Neural crest cell (in vitro differentiated cells): ENCODE measurements at regions not wholly inside any gene's neighbourhood (a gene's known extent, or its start where the extent isn't known, plus 50 kb on each side); places are given as distances from the start of the nearest gene placed in this dataset.

Source experiments
- DNase-seq: peaks from one replicate; pipeline ENCODE4 v3.0.0; 2021; ENCODE audit warnings: low read depth, mixed read lengths, low spot score
- H3K27ac Mint-ChIP-seq: one replicate; pipeline ENCODE4 v1.8.0; 2021; ENCODE audit warnings: mild to moderate bottlenecking, mixed read lengths; ENCODE audit not compliant: unreplicated experiment
- H3K27me3 Mint-ChIP-seq: 2 replicates; pipeline ENCODE4 v1.8.0; 2021; ENCODE audit warnings: low read depth, mild to moderate bottlenecking, mixed read lengths
- H3K36me3 Mint-ChIP-seq: 2 replicates; pipeline ENCODE4 v1.8.0; 2021; ENCODE audit warnings: low read depth, mild to moderate bottlenecking, mixed read lengths
- H3K4me1 Mint-ChIP-seq: 2 replicates; pipeline ENCODE4 v1.8.0; 2021; ENCODE audit warnings: mixed read lengths
- H3K4me3 Mint-ChIP-seq: one replicate; pipeline ENCODE4 v1.8.0; 2021; ENCODE audit warnings: mild to moderate bottlenecking, mixed read lengths
- H3K9me3 Mint-ChIP-seq: 2 replicates; pipeline ENCODE4 v1.8.0; 2021; ENCODE audit warnings: mixed read lengths
- CTCF ChIP-seq: fragments of 200-600 bp; sonication (generic); conservative IDR thresholded peaks from 2 replicates; pipeline ENCODE4 v1.5.0; 2021; ENCODE audit warnings: antibody characterized with exemption, mild to moderate bottlenecking

DNA sequence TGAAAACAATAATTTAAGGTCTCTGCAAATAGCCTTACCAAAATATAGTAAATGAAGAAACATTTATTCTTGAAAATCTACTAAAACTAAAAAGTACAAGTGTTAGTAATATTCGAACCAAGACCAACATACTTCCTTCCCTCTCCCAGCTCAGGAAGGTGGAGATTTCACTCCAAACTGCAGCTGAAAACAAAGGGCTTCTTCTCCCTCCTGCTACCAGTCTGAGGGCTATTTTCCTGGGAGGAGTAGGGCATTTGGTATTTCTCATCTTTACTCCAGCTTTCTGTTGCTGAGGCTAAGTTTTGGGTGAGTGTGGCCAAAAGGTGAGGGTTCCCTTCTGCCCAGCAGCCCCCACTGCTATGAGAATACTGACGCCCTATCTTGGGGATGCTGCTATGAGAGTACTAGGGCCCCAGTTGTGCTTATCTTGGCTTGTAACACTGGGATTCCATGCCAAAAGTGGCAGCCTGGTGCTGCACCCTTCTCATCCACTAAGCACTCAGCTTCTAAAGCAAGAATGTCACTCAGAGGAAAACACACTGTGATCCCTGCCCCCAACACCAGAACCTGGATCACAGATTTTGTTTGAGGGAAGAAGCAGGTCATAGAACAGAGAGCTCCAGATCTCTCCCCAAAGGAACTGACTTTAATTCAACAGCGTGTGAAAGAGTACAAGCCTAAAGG lies 130.7 kb upstream of the KLF7 start:
- Mint-ChIP-seq H3K27me3 (no peaks in the 10 kb centered on the region), H3K4me1 (no peaks in the 10 kb centered on the region), H3K9me3 (peaks cover 8% of the 10 kb centered on the region), H3K36me3 (no peaks in the 10 kb centered on the region), H3K4me3 (no peak overlapping the region), H3K27ac (no peak overlapping the region)
- TF ChIP-seq CTCF, result no peak
- no peak for DNase-seq

- Mint-ChIP-seq H3K27me3 (no peaks in the 10 kb centered on the region), H3K4me3 (no peak overlapping the region), H3K9me3 (peaks cover 5% of the 10 kb centered on the region), H3K36me3 (no peaks in the 10 kb centered on the region), H3K27ac (no peak overlapping the region), H3K4me1 (no peaks in the 10 kb centered on the region)
- DNase-seq, result no peak
- no peak for TF ChIP-seq CTCF
These were observed 135.1 kb upstream of the KLF7 start for GRCh38 chr2:207300817-207301216.

DNA sequence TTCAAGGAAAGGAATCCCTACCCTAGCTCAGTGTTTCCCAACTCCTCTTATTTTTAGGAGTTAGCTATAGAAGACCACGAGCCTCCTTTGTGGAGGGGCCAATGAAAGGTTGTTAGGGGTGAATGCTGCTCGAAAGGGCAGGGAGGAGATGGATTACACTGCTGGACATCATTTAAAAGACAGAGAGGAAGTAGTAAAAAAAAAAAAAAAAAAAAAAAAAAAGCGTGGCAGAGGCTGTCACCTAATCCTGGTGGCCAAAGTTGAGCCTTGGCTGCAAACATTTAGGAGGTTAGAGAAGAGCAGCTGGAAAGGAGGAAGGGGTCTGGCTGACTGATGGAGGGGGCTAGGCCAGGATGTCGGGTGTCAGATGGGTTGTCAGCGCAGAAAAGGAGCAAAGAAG lies 139.0 kb upstream of the KLF7 start:
- Mint-ChIP-seq H3K27ac (no peak overlapping the region), H3K36me3 (no peaks in the 10 kb centered on the region), H3K4me1 (no peaks in the 10 kb centered on the region), H3K27me3 (no peaks in the 10 kb centered on the region), H3K4me3 (no peak overlapping the region), H3K9me3 (peaks cover 5% of the 10 kb centered on the region)
- no peak for DNase-seq
- TF ChIP-seq CTCF, result no peak

GRCh38 chr2:207308519-207309224 lies 142.9 kb upstream of the KLF7 start:
- H3K9me3 Mint-ChIP-seq, result no peaks in the 10 kb centered on the region
- no peak overlapping the region for H3K4me3 Mint-ChIP-seq
- no peak overlapping the region for H3K27ac Mint-ChIP-seq
- peaks cover 9% of the 10 kb centered on the region for H3K4me1 Mint-ChIP-seq
- DNase-seq, result no peak
- H3K36me3 Mint-ChIP-seq, result no peaks in the 10 kb centered on the region
- no peak for TF ChIP-seq CTCF
- no peaks in the 10 kb centered on the region for H3K27me3 Mint-ChIP-seq

DNA sequence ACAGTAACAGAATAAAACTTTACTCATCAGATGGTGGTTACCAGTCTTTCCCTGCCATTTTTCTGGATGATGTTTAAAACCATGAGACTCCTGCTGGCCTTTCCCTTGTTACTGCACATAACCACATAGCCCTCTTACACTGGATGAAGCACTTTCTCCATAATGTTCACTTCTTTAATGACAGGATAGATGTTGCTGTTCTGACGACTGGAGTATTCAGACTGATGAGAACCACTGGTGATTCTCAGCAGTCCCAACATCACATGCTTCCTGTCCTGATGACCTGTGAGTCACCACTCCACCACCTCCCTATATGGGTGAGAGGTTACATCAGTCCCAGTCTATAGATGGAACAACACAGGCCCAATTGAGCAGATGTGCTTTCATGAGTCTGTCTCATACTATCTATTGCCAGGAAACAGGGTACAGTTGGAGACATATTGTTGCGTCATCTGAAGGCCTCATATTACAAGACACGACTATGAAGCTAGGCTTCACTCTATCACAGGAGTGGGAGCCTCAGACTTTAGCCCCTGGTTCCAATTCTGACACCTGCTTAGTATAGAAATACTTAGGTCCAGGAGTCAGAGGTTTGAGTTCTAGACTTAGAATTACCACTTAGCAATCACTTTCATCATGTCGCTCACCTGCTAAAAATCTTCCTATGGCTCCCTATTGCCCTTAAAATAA lies 145.7 kb upstream of the KLF7 start:
- H3K9me3 Mint-ChIP-seq, result no peaks in the 10 kb centered on the region
- peak overlapping the region; percentile 96 for H3K27ac Mint-ChIP-seq
- H3K36me3 Mint-ChIP-seq, result no peaks in the 10 kb centered on the region
- no peaks in the 10 kb centered on the region for H3K27me3 Mint-ChIP-seq
- no peak for DNase-seq
- peak; percentile 24 for TF ChIP-seq CTCF
- peaks cover 13% of the 10 kb centered on the region for H3K4me1 Mint-ChIP-seq
- no peak overlapping the region for H3K4me3 Mint-ChIP-seq
